GM19351 (cell line): ENCODE measurements at regions not wholly inside any gene's neighbourhood (a gene's known extent, or its start where the extent isn't known, plus 50 kb on each side); places are given as distances from the start of the nearest gene placed in this dataset.

Source experiments
- ATAC-seq: cut with Tn5 transposase; IDR thresholded peaks from one replicate; pipeline ENCODE4 v1.9.1; 2021; ENCODE audit warnings: mild to moderate bottlenecking, moderate library complexity; ENCODE audit not compliant: unreplicated experiment

DNA sequence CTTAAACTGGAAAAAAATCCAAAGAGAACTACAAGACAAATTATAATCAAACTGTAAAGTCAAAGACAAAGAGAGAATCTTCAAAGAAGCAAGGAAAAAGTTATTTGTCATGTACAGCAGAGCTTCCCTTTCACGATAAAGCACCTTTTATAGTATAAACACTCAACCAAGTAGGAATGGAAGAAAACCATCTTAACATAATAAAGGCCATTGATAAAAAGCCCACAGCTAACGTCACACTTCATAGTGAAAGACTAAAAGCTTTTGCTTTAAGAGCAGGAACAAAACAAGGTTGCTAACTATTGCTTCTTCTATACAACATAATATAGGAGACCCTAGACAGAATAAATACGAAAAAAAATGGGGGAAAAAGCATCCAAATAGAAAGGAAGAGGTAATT is 595.7 kb upstream of the POU3F4 start:
- no peak for ATAC-seq

DNA sequence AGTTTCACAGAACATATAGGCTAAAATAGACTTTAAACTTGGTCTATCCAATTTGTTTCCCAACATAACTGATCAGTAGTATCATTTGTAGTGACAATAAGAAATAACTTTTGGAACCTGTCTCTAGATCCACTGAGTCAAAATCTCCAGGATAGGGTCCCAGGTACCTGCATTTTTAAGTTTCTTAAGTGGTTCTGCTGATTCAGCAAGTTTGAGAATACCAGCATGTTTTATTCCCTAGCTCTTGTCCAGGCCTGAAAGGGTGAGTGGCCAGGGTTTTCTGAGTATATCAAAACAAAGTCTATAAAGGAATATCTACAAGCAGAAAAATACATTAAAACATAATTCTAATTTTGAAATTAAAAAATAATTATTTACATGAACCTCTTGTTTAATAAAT is 573.1 kb upstream of the POU3F4 start:
- no peak for ATAC-seq

DNA sequence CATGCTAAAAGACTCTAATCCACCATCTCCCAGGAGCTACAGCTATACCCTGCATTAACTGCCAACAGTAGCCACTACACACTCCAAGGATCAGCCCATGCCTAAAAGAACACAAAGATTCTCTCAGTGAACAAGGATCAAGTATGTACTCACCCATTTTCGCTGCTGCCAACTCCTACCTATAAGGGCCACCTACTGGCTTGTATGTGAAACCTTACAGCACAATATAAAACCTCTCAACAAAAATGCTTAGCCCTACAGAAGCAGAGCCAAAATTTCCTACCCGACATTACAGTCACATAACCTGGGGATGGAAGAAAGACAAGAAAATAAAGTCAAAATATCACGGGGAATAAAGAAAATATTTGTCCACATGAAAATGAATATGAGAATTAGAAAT is 562.8 kb upstream of the POU3F4 start:
- ATAC-seq: no peak

DNA sequence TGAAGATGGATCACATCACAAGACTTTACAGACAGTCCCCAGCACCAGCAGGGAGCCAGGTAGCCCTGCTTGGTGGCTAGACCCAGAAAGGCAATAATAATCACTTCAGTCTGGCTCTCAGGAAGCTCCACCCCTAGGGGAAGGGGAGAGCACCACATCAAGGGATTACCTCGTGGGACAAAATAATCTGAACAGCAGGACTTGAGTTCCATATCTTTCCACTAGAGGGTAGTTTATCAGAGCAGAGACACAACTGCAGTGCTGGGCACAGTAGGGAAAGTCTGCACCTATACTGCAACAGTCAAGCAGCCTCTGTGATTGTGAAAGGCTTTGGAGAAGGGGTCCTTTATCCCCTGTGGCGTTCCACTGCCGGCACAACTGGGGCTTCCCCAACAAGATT is 547.0 kb upstream of the POU3F4 start:
- ATAC-seq: no peak

- no peak for ATAC-seq
These were observed 534.4 kb upstream of the POU3F4 start for GRCh38 chrX:82973646-82974045.

DNA sequence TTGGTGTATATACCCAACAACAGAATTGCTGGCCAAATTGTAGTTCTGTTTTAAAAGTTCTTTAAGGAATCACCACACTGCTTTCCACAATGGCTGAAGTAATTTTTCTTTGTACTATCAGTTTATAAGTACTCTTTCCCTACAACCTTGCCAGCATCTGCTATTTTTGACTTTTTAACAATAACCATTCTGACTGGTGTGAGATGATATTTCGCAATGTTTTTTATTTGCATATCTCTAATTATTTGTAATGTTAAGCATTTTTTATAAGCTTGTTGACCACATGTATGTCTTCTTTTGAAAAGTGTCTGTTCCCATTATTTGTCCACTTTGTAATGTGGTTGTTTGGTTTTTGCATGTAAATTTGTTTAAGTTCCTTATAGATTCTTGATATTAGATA is 509.9 kb upstream of the POU3F4 start:
- no peak for ATAC-seq

GRCh38 chrX:83004012-83004411 is 504.1 kb upstream of the POU3F4 start:
- ATAC-seq: no peak

DNA sequence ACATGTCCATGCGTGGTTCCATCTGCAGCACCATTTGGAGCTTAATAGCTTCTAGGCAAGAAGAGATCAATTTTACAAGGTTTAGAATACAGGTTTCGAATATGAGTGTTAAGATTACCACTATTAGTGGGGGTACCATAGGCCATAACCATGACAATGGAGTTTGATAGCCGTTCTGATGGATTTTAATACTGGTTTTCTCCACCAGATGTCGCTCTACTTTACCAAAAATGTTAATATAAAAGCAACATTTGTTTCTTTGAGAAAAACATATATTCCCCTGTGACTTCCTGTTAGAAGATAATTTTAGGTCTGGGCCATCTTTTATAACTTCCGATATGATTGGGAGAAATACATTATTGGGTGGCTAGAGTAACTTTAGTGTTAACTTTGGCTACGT is 499.7 kb upstream of the POU3F4 start:
- peak; percentile 61 for ATAC-seq

- ATAC-seq: no peak
These were observed 488.8 kb upstream of the POU3F4 start for GRCh38 chrX:83019258-83019657.

- ATAC-seq: no peak
These were observed 486.1 kb upstream of the POU3F4 start for GRCh38 chrX:83022020-83022419.
